ENCODE measurements at regions not wholly inside any gene's neighbourhood (a gene's known extent, or its start where the extent isn't known, plus 50 kb on each side); places are given as distances from the start of the nearest gene placed in this dataset.

DNA sequence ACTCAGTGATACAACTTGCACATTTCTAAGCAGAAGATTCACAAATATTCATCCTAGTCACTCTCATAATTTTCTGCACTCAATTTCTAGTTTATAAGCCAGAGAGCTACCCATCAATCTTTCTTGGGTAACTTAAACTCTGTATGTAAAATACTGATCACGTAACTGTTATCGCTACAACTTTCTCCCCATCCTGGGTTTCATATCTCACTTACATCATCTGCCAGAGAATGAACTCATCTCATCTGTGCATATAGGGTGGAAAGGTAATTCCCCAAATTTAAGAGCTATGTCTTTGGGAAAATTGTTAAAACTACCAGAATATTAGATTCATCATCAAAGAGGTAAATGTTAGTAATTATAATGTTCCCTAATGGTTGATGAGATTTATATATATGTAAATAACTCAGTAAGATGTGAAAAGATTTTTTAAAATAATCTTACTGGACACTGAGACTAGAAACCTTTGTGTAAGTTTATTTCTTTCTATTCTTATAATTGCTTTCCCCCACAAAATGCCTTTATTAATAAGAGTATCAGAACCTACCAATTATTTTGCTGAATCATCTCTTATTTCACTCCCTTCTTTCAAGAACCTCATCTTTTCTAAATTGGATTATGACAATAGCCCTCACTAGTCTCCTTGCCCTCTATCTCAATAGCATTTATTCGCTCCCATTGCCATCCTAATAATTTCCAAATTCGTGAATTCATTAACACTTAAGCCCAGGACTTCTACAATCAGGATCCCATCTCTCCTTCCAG lies 729.0 kb downstream of the EPHA4 start:
- Mint-ChIP-seq H3K27ac (no peak overlapping the region), H3K36me3 (no peaks in the 10 kb centered on the region), H3K4me3 (no peak overlapping the region), H3K9me3 (peaks cover under 1% of the 10 kb centered on the region), H3K4me1 (no peaks in the 10 kb centered on the region), H3K27me3 (no peaks in the 10 kb centered on the region)
- ATAC-seq (ENCODE audit: low read depth) (no peak), DNase-seq (no peak)
- POLR2A ChIA-PET: no interaction called here

DNA sequence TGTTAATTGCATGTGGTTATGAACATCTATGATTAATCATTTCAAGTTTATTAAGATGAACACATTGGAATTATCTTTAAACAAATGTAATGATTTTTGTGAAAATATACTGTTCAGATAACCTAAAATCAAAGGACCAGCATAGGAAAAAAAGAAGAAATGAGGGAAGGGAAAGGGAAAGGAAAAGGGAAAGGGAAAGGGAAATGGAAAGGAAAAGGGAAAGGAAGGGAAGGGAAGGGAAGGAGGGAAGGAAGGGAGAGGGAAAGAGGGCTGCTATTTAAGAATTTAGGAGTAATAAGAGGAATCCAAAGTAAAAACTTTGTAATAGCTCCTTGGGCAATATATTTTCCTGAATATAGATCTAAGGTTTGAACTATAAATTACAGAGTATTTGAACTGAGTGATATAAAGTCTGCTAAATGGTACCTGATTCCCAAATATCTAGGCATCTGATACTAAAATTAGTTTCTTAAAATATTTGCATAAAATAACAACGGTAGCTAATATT lies 726.3 kb downstream of the EPHA4 start:
- Mint-ChIP-seq H3K27me3 (no peaks in the 10 kb centered on the region), H3K4me1 (no peaks in the 10 kb centered on the region), H3K9me3 (peaks cover 2% of the 10 kb centered on the region), H3K27ac (no peak overlapping the region), H3K36me3 (no peaks in the 10 kb centered on the region), H3K4me3 (no peak overlapping the region)
- POLR2A ChIA-PET: no interaction called here
- DNase-seq (no peak), ATAC-seq (ENCODE audit: low read depth) (no peak)

DNA sequence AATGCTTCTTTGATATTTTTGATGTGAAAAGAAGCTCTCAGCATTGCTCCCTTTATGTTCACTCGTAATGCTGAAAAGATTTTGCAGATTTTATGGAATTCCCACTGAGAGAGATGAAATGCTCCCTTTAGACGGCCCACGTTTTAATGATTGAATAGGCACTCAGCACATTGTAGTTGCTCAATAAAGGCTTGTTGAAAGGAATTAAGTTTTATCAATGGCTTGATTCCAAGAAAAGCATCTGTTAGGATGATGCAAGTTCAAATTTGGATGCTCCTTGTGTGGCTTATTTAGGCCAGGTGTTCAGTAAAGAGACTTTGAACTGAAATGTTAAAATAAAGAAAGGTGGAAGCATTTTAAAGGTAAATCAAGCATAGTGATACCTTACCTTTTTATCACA lies 725.1 kb downstream of the EPHA4 start:
- POLR2A ChIA-PET: no interaction called here
- Mint-ChIP-seq H3K4me1 (no peaks in the 10 kb centered on the region), H3K9me3 (peaks cover 2% of the 10 kb centered on the region), H3K27ac (no peak overlapping the region), H3K4me3 (no peak overlapping the region), H3K36me3 (no peaks in the 10 kb centered on the region), H3K27me3 (no peaks in the 10 kb centered on the region)
- DNase-seq (no peak), ATAC-seq (ENCODE audit: low read depth) (no peak)

DNA sequence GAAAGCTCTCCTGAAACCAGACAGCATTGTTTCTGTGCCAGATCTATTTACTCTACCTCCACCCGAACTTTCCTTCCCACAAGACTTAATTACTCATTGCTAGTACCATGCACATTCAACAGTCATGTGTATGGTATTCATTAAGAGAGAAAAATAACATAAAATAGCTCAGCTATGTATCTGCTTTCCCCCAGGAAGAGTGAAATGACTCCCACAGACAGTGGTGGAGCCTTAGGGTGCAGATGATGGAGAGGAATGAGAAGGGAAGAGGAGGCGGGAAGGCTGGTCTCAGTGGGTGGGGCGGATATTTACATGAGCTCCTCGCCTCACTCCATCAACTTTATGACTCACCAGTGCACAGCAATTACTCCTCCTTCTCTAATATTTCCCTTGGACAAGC lies 724.5 kb downstream of the EPHA4 start:
- H3K9me3 Mint-ChIP-seq: peaks cover 2% of the 10 kb centered on the region
- no peaks in the 10 kb centered on the region for H3K36me3 Mint-ChIP-seq
- no peaks in the 10 kb centered on the region for H3K4me1 Mint-ChIP-seq
- POLR2A ChIA-PET: no interaction called here
- no peak for ATAC-seq (ENCODE audit: low read depth)
- no peak for DNase-seq
- H3K27ac Mint-ChIP-seq: no peak overlapping the region
- H3K4me3 Mint-ChIP-seq: no peak overlapping the region
- no peaks in the 10 kb centered on the region for H3K27me3 Mint-ChIP-seq

DNA sequence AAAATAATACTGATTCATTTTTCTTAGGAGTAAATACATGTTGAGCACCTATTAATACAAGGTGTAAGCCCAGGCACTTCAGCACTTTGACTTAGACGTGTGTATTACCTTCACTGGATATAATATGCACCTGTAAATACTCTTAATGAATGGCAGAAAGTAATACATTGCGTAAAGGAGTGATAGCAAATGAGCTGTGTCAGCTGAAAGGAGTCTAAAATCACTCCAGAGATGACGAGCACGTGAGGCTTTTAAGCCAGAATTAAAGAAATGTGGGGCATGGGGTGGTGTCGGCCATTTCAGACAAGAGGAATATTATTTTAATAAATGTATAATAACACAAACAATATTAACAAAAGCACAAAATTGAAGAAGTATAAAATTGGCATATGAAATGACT lies 722.7 kb downstream of the EPHA4 start:
- ATAC-seq (ENCODE audit: low read depth) (no peak), DNase-seq (no peak)
- H3K27ac Mint-ChIP-seq: no peak overlapping the region
- H3K36me3 Mint-ChIP-seq: no peaks in the 10 kb centered on the region
- H3K9me3 Mint-ChIP-seq: peaks cover 2% of the 10 kb centered on the region
- H3K4me3 Mint-ChIP-seq: no peak overlapping the region
- POLR2A ChIA-PET: no interaction called here
- H3K4me1 Mint-ChIP-seq: no peaks in the 10 kb centered on the region
- no peaks in the 10 kb centered on the region for H3K27me3 Mint-ChIP-seq

DNA sequence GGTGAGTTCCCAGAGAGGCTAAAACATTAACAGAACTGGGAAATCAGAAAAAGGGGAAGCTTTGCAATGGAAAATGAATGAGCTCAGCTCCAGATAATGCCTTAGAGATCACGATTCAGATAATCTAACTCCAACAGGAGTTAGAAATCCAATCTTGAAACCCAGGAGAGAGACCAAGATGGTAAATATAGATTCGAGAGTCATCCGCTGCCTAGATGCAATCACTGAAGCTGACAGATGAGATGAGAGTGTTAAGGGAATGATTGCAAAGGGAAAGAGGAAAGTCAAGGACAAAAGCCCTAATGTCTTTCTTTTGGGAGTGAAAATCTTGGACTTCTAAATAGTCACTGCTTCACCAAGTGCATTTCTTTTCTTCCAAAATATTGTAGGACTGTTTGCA lies 722.0 kb downstream of the EPHA4 start:
- no peak overlapping the region for H3K4me3 Mint-ChIP-seq
- no peak for DNase-seq
- no peak overlapping the region for H3K27ac Mint-ChIP-seq
- no peaks in the 10 kb centered on the region for H3K36me3 Mint-ChIP-seq
- POLR2A ChIA-PET: no interaction called here
- H3K9me3 Mint-ChIP-seq: peaks cover 2% of the 10 kb centered on the region
- no peak for ATAC-seq (ENCODE audit: low read depth)
- H3K4me1 Mint-ChIP-seq: no peaks in the 10 kb centered on the region
- H3K27me3 Mint-ChIP-seq: no peaks in the 10 kb centered on the region

DNA sequence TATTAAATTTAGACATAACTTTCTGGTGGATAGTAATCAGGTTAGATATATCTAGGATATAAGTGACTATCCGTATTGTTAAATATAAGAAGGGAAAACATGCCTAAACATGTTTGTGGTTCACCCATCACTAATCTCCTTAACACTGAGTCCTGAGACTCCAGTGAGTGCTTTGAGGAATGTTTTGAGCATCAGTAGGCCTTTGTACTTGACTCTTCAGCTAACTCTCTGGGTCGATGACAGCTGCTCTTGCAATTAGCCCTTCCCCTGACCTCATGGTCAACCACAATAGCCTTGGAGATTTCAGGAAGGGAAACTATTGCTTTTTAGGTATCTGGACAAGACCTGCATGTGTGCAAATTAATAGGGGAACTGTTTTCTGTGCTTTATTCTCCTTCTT lies 716.8 kb downstream of the EPHA4 start:
- Mint-ChIP-seq H3K27me3 (no peaks in the 10 kb centered on the region), H3K4me3 (no peak overlapping the region), H3K27ac (no peak overlapping the region), H3K36me3 (no peaks in the 10 kb centered on the region), H3K4me1 (no peaks in the 10 kb centered on the region), H3K9me3 (no peaks in the 10 kb centered on the region)
- ATAC-seq (ENCODE audit: low read depth) (no peak), DNase-seq (no peak)
- POLR2A ChIA-PET: no interaction called here

DNA sequence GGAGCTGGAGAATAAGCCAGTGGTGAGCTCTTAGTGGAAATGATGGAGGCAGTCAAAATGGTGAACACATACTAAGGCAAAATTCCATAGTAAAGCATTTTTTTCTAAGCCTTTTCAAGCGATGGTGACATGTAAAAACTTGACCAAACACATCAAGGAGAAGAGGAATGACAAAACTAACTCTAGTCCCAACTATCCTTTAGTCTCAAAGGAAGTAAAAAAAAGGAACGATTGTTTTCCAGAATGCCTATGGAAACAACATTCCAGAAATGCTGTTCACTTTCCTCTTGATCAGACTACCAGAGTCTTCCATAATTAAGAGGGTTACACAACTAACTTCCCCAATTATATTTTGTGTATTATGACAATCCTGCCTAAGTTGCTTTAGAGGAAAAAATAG lies 715.6 kb downstream of the EPHA4 start:
- no peak for ATAC-seq (ENCODE audit: low read depth)
- POLR2A ChIA-PET: no interaction called here
- H3K4me1 Mint-ChIP-seq: no peaks in the 10 kb centered on the region

DNA sequence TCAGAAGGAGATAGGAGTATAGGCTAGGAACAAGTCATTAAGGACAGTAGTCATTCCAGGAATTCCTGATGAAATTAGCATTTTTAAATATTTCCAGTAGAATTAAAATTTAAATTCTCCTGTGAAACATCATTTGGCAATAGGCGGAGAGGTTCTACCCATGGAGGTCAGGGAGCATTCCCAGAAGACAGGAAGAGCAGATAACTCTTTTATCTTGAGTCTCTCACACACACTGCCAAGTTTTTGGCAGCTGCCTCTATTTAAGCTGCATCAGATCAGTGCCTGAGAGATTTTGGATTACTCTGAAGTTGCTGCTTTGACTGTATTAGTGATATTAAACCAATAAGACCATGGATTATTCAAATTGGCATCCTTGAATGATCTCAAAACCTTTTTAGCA lies 714.7 kb downstream of the EPHA4 start:
- no peaks in the 10 kb centered on the region for H3K9me3 Mint-ChIP-seq
- no peaks in the 10 kb centered on the region for H3K27me3 Mint-ChIP-seq
- H3K4me3 Mint-ChIP-seq: no peak overlapping the region
- no peaks in the 10 kb centered on the region for H3K4me1 Mint-ChIP-seq
- no peak for ATAC-seq (ENCODE audit: low read depth)
- no peaks in the 10 kb centered on the region for H3K36me3 Mint-ChIP-seq
- H3K27ac Mint-ChIP-seq: no peak overlapping the region
- POLR2A ChIA-PET: no interaction called here
- no peak for DNase-seq

More for the DNA sequence above, 715.6 kb downstream of the EPHA4 start:
- H3K4me3 Mint-ChIP-seq: no peak overlapping the region
- H3K9me3 Mint-ChIP-seq: no peaks in the 10 kb centered on the region
- H3K27ac Mint-ChIP-seq: no peak overlapping the region
- H3K27me3 Mint-ChIP-seq: no peaks in the 10 kb centered on the region
- DNase-seq: no peak
- no peaks in the 10 kb centered on the region for H3K36me3 Mint-ChIP-seq

DNA sequence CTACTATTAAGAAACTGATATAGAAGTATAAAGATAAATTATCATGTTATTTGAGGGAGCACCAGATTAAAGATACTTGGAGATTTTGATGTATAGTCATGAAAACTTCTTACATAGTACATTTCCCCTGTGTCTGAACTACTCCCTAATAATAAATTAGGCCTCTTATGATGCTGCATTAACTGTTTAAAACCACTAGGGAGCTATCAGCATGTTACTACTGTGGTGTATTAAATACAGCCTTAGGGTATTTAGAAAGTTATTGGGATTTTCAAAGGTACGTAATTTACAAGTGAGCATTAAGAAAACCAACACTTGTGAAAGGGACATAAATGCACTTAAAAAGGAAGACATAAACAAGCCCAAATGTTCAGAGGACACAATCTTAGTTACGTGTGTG lies 714.0 kb downstream of the EPHA4 start:
- H3K36me3 Mint-ChIP-seq: no peaks in the 10 kb centered on the region
- H3K4me3 Mint-ChIP-seq: no peak overlapping the region
- no peak overlapping the region for H3K27ac Mint-ChIP-seq
- POLR2A ChIA-PET: no interaction called here
- no peaks in the 10 kb centered on the region for H3K4me1 Mint-ChIP-seq
- ATAC-seq (ENCODE audit: low read depth): no peak
- no peak for DNase-seq
- no peaks in the 10 kb centered on the region for H3K27me3 Mint-ChIP-seq
- H3K9me3 Mint-ChIP-seq: no peaks in the 10 kb centered on the region

DNA sequence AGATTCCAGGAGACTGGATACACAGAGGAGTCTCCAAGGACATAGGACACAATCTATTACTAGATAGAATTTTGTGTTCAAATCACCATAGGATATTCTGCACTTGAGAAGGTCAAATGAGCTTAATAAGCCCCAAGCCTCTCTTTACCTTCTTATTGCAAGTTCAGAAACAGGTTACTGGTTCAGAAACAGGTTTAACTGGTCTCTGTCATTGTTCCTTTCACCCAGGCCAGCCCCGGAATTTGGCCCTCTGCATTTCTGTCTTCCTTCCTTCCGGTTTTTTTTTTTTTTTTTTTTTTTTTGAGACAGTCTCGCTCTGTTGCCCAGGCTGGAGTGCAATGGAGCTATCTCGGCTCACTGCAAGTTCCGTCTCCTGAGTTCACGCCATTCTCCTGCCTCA lies 700.2 kb downstream of the EPHA4 start:
- Mint-ChIP-seq H3K27me3 (no peaks in the 10 kb centered on the region), H3K36me3 (no peaks in the 10 kb centered on the region), H3K9me3 (peaks cover 3% of the 10 kb centered on the region), H3K4me1 (no peaks in the 10 kb centered on the region), H3K27ac (no peak overlapping the region), H3K4me3 (no peak overlapping the region)
- no peak for DNase-seq
- no peak for ATAC-seq (ENCODE audit: low read depth)
- POLR2A ChIA-PET: no interaction called here

DNA sequence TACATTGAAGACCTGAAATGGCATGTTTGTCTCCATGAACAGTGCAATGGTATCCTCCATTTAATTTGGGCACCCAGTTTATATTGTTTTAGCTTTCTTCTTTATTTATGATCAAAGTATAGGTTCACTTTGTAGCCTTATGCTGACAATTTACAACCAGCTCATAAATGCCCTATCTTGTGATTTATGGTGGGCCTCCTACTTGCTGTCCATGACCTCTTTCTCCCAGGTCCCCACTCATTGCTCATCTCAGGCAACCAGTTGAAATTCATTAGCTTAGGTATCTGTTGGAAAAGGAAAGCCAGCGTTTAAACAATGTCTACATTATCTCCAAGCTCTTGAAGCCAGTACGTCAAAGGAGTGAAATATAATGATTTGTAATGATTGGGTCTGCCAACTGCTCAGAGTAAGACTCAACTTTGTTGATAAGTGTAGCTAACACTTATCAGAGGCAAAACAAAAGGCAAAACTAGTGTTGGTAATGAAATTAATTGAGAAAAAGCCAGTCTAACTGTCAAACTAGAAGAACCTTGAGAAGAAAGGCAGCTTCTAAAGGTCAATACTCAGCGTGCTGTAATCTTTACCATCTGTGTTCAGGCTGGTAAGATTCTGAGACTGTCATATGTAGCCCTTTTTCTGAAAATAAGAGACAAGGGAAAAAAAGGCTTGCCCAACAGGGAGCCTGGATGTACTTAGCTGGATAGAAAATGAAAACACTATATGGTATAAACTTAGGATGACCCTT lies 695.9 kb downstream of the EPHA4 start:
- Mint-ChIP-seq H3K9me3 (no peaks in the 10 kb centered on the region), H3K27me3 (no peaks in the 10 kb centered on the region), H3K4me3 (no peak overlapping the region), H3K36me3 (no peaks in the 10 kb centered on the region), H3K27ac (no peak overlapping the region), H3K4me1 (no peaks in the 10 kb centered on the region)
- POLR2A ChIA-PET: no interaction called here
- ATAC-seq (ENCODE audit: low read depth): no peak
- DNase-seq: no peak

DNA sequence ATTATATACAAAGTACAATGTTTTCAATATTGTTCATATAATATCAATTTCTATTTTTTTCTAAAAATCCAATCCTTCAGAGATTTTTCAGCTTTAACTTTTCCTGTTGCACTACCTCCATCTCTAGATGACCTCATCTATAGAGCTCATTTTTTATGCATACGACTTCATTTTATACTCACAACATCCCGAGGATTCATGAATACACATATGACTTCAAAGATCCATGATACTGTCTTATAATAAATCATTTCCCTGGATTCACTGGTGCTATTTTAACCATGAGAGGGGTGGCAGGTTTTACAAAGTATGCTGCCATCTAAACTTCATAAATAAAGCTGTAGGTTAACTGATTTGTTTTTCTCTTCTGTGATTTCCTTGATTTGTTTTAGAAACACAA lies 694.6 kb downstream of the EPHA4 start:
- Mint-ChIP-seq H3K4me3 (no peak overlapping the region), H3K27ac (no peak overlapping the region), H3K36me3 (no peaks in the 10 kb centered on the region), H3K4me1 (no peaks in the 10 kb centered on the region), H3K27me3 (no peaks in the 10 kb centered on the region), H3K9me3 (no peaks in the 10 kb centered on the region)
- DNase-seq: no peak
- no peak for ATAC-seq (ENCODE audit: low read depth)
- POLR2A ChIA-PET: no interaction called here

DNA sequence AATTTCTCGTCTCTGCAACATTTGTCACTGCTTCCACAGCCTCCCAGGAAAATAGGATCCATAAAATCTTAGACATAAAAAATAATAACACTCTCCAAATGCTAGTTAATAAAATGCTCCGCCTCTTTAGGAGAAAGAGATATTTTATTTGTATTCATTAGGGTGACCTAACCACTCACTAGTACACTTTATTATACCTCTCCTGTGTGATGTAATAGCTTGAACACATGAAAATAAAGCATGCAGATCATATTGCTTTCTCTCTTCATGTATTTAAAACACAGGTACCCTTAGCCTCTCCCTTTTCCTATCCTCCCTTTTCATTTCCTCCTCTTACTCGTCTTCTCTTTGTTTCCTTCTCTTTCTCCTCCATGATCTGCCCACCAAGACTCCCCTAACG lies 694.2 kb downstream of the EPHA4 start:
- POLR2A ChIA-PET: no interaction called here
- Mint-ChIP-seq H3K4me1 (no peaks in the 10 kb centered on the region), H3K27me3 (no peaks in the 10 kb centered on the region), H3K27ac (no peak overlapping the region), H3K36me3 (no peaks in the 10 kb centered on the region), H3K4me3 (no peak overlapping the region), H3K9me3 (no peaks in the 10 kb centered on the region)
- DNase-seq (no peak), ATAC-seq (ENCODE audit: low read depth) (no peak)
